HepG2 (cell line): ENCODE measurements at regions not wholly inside any gene's neighbourhood (a gene's known extent, or its start where the extent isn't known, plus 50 kb on each side); places are given as distances from the start of the nearest gene placed in this dataset.

Experiments
- ATAC-seq: fragments of 200-7000 bp; cut with Tn5 transposase; 3 replicates; pipeline ENCODE4 v1.9.1; 2020; ENCODE audit warnings: mild to moderate bottlenecking, moderate library complexity
- BruUV-seq: library from RNA; stranded (reverse); fragments of 400-500 nt; replicated peaks from 2 replicates; lab custom pipeline; 2021; lab: Mats Ljungman, UMichigan
- CTCF ChIA-PET: fragments of 300-600 bp; formaldehyde crosslinking; extraction: SDS; loops from one replicate; lab custom pipeline; 2021; ENCODE audit warnings: low total read pairs, inconsistent platforms, low intra/inter-chr PET ratio; lab: Yijun Ruan, JAX
- POLR2A ChIA-PET: fragments of 350-600 bp; sonication (Branson Sonifier 250); formaldehyde crosslinking; loops from one replicate; lab custom pipeline; 2020; ENCODE audit warnings: antibody characterized with exemption, inconsistent platforms; lab: Yijun Ruan, JAX
- DNase-seq: peaks from one replicate; pipeline ENCODE4 v3.0.0-alpha.2; 2015; ENCODE audit warnings: low spot score
- FAIRE-seq: peaks from 3 replicates; lab custom pipeline; 2011; peaks lifted over from hg19 to GRCh38; lab: Jason Lieb, UNC
- H2AFZ ChIP-seq: one replicate; pipeline ENCODE4 v1.6.1; 2011; ENCODE audit warnings: low read length, inconsistent platforms
- H3K27ac ChIP-seq: fragments of 300-600 bp; 3 replicates; pipeline ENCODE4 v1.8.0; 2011; ENCODE audit warnings: mixed run types, mild to moderate bottlenecking, mixed read lengths, low read length, inconsistent platforms; ENCODE audit not compliant: insufficient read depth; ENCODE audit errors: extremely low read length
- H3K27me3 ChIP-seq, 2 experiments: fragments of 200-600 bp in 1 of 2; 2 replicates in 1 of 2; 3 replicates in 1 of 2; pipeline versions ENCODE4 v1.6.0 to v1.8.0; 2011; ENCODE audit warnings: low read length in 2 of 2, mild to moderate bottlenecking in 2 of 2, moderate library complexity in 2 of 2, inconsistent platforms in 1 of 2; ENCODE audit not compliant: insufficient read depth in 2 of 2, control insufficient read depth in 1 of 2
- H3K36me3 ChIP-seq, 2 experiments: fragments of 200-600 bp in 1 of 2; replicated peaks in 1 of 2; 2 replicates in 1 of 2; 3 replicates in 1 of 2; pipeline versions ENCODE4 v1.5.1 to v1.8.0; 2011; ENCODE audit warnings: low read length in 2 of 2, inconsistent platforms in 1 of 2; ENCODE audit not compliant: insufficient read depth in 2 of 2, control insufficient read depth in 1 of 2
- H3K4me1 ChIP-seq: 2 replicates; pipeline ENCODE4 v1.5.1; 2012; ENCODE audit warnings: low read length, inconsistent platforms; ENCODE audit not compliant: insufficient read depth
- H3K4me2 ChIP-seq: 2 replicates; pipeline ENCODE4 v1.6.0; 2011; ENCODE audit warnings: low read depth, low read length, inconsistent platforms
- H3K4me3 ChIP-seq, 3 experiments: fragments of 200-600 bp in 1 of 3; sonication (generic), shearing (Covaris generic) in 1 of 3; replicated peaks in 1 of 3; 2 replicates each; pipeline ENCODE4 v1.5.1; 2011 to 2016; ENCODE audit warnings: low read length in 3 of 3, inconsistent platforms in 2 of 3, low read depth in 2 of 3, mild to moderate bottlenecking in 2 of 3, control low read depth in 1 of 3, mixed read lengths in 1 of 3; ENCODE audit not compliant: insufficient read depth in 1 of 3
- H3K79me2 ChIP-seq: one replicate; pipeline ENCODE4 v1.6.1; 2011; ENCODE audit warnings: low read length, inconsistent platforms; ENCODE audit not compliant: insufficient read depth
- H3K9ac ChIP-seq: 2 replicates; pipeline ENCODE4 v1.6.0; 2011; ENCODE audit warnings: mild to moderate bottlenecking, low read depth, low read length, inconsistent platforms; ENCODE audit not compliant: insufficient read depth
- H3K9me3 ChIP-seq: 2 replicates; pipeline ENCODE4 v1.5.1; 2012; ENCODE audit warnings: mild to moderate bottlenecking, low read length
- H4K20me1 ChIP-seq: 2 replicates; pipeline ENCODE4 v1.6.0; 2011; ENCODE audit warnings: inconsistent platforms, mild to moderate bottlenecking, low read length, moderate library complexity; ENCODE audit not compliant: insufficient read depth
- ARID4A ChIP-seq: sonication (generic); formaldehyde crosslinking; IDR thresholded peaks from 2 replicates; pipeline ENCODE4 v1.5.0; 2020; ENCODE audit warnings: mild to moderate bottlenecking, missing genetic modification reagents, borderline replicate concordance
- ATF7-NPFF ChIP-seq: sonication (generic); formaldehyde crosslinking; IDR thresholded peaks from 2 replicates; pipeline ENCODE4 v1.8.1; 2023; ENCODE audit warnings: mild to moderate bottlenecking, low read depth, missing genetic modification reagents, moderate library complexity
- BHLHE40 ChIP-seq: IDR thresholded peaks from 2 replicates; pipeline ENCODE4 v1.6.1; 2011; ENCODE audit warnings: low read length, improper control_type of control experiment
- CAMTA2 ChIP-seq: sonication (generic); formaldehyde crosslinking; IDR thresholded peaks from 2 replicates; pipeline ENCODE4 v1.4.0; 2020; ENCODE audit warnings: mild to moderate bottlenecking, missing genetic modification reagents, borderline replicate concordance
- ETV6 ChIP-seq: sonication (generic); formaldehyde crosslinking; conservative IDR thresholded peaks from 2 replicates; pipeline ENCODE4 v1.4.0; 2020; ENCODE audit warnings: missing genetic modification reagents
- GLI4 ChIP-seq: sonication (generic); formaldehyde crosslinking; IDR thresholded peaks from 2 replicates; pipeline ENCODE4 v1.5.1; 2020; ENCODE audit warnings: missing genetic modification reagents, mild to moderate bottlenecking, moderate library complexity, borderline replicate concordance
- IRF1 ChIP-seq: sonication (generic); formaldehyde crosslinking; IDR thresholded peaks from 2 replicates; pipeline ENCODE4 v1.4.0; 2020; ENCODE audit warnings: low read depth, mild to moderate bottlenecking, missing genetic modification reagents
- MEIS1 ChIP-seq: sonication (generic); formaldehyde crosslinking; IDR thresholded peaks from 2 replicates; pipeline ENCODE4 v1.9.0; 2021; ENCODE audit warnings: mild to moderate bottlenecking, missing genetic modification reagents, moderate library complexity, borderline replicate concordance
- MYC ChIP-seq: sonication (generic); formaldehyde crosslinking; IDR thresholded peaks from 2 replicates; pipeline ENCODE4 v1.9.0; 2021; ENCODE audit warnings: missing genetic modification reagents, borderline replicate concordance
- SATB2 ChIP-seq: sonication (generic); formaldehyde crosslinking; IDR thresholded peaks from 2 replicates; pipeline ENCODE4 v1.5.0; 2020; ENCODE audit warnings: missing genetic modification reagents
- SIN3A ChIP-seq: IDR thresholded peaks from 2 replicates; pipeline ENCODE4 v1.6.1; 2011; ENCODE audit warnings: low read depth, mild to moderate bottlenecking, control low read depth, low read length, borderline replicate concordance
- ZNF20 ChIP-seq: sonication (generic); formaldehyde crosslinking; IDR thresholded peaks from 2 replicates; pipeline ENCODE4 v1.4.0; 2020; ENCODE audit warnings: mild to moderate bottlenecking, moderate library complexity, missing genetic modification reagents
- ZNF251 ChIP-seq: sonication (generic); formaldehyde crosslinking; IDR thresholded peaks from 2 replicates; pipeline ENCODE4 v1.9.0; 2021; ENCODE audit warnings: mild to moderate bottlenecking, missing genetic modification reagents
- ZNF317 ChIP-seq: sonication (generic); formaldehyde crosslinking; IDR thresholded peaks from 2 replicates; pipeline ENCODE4 v1.5.0; 2020; ENCODE audit warnings: mild to moderate bottlenecking, missing genetic modification reagents
- ZNF33A ChIP-seq: sonication (generic); formaldehyde crosslinking; IDR thresholded peaks from 2 replicates; pipeline ENCODE4 v1.5.1; 2020; ENCODE audit warnings: missing genetic modification reagents, mild to moderate bottlenecking, moderate library complexity, borderline replicate concordance
- ZNF446 ChIP-seq: sonication (generic); formaldehyde crosslinking; IDR thresholded peaks from 2 replicates; pipeline ENCODE4 v1.5.0; 2020; ENCODE audit warnings: mild to moderate bottlenecking, missing genetic modification reagents
- ZNF556 ChIP-seq: sonication (generic); formaldehyde crosslinking; IDR thresholded peaks from 2 replicates; pipeline ENCODE4 v1.4.0; 2020; ENCODE audit warnings: mild to moderate bottlenecking, missing genetic modification reagents, borderline replicate concordance
- ZNF607 ChIP-seq: sonication (generic); formaldehyde crosslinking; IDR thresholded peaks from 2 replicates; pipeline ENCODE4 v1.5.1; 2020; ENCODE audit warnings: missing genetic modification reagents, mild to moderate bottlenecking, borderline replicate concordance
- ZNF772 ChIP-seq: sonication (generic); formaldehyde crosslinking; IDR thresholded peaks from 2 replicates; pipeline ENCODE4 v1.5.0; 2020; ENCODE audit warnings: mild to moderate bottlenecking, missing genetic modification reagents
- WGBS: methylation state at CpG from one replicate; pipeline ENCODE4 v1.1.6; 2017; ENCODE audit warnings: low lambda C conversion rate; 5-methylcytosine and 5-hydroxymethylcytosine counted together
- in situ Hi-C: cut with HindIII; loops from 2 replicates; pipeline ENCODE4 v1.10.0; 2017; ENCODE audit warnings: low pct_unique_long_range_greater_than_20kb; ENCODE audit not compliant: extremely low pct_ligation_motif_present
- intact Hi-C: fragments of 100-400 bp; cut with micrococcal nuclease; formaldehyde crosslinking; loops from one replicate; pipeline ENCODE4 v1.10.0; 2022; ENCODE audit not compliant: unreplicated experiment

DNA sequence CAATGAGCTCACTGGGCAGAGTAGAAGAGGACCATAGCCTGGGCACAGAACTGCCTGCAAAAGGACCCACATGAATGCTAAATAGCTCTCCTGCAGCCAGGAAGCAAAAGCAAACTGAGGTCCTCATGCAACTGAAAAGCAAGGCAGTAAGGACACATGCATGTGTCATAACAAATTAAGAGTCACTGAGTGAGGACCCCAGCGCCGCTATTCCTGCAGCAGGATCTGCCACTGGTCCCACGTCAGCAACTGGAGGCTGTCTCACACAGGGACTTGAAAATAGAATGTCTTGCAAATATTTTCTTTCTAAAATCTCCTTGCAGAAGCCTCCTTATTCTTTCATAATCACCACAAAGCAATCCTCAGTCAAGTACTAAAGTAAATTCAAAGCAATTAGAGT lies 559.6 kb upstream of the DAB1 start (continued):
- TF ChIP-seq ZNF556 (CRISPR knock-in tag) (no peak), MEIS1 (no peak)
- TF ChIP-seq, all 625 proteins: peak for 0

DNA sequence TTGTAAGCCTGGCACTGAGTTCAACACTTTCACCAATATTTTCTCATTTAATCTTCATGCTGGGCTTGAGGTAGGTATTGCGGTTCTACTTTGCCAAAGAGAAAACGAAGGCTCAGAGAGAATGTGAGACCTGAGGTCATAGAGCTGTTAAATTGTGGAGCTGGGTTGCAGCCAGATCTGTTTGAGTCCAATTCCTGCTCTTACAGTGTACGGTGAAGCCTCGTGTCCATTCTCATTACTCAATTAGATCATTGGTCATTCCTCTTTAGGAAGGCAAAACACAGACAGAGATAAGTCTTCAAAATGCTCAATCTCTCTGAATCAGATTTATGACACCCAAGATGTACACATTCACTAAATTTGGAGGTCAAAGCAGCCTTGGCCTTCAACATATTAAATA lies 559.0 kb upstream of the DAB1 start:
- Histone ChIP-seq H3K9me3 (no peaks in the 10 kb centered on the region), H2AFZ (no peak overlapping the region), H4K20me1 (no peaks in the 10 kb centered on the region), H3K9ac (no peak overlapping the region), H3K27me3 (no peaks in the 10 kb centered on the region), H3K79me2 (no peaks in the 10 kb centered on the region), H3K4me2 (no peak overlapping the region), H3K27ac (no peak overlapping the region), H3K4me3 (no peak overlapping the region), H3K4me1 (no peaks in the 10 kb centered on the region), H3K36me3 (no peaks in the 10 kb centered on the region)
- DNase-seq (no peak), ATAC-seq (no peak), FAIRE-seq (no peak)
- in situ Hi-C loops (no loop called here), intact Hi-C loops (no loop called here)
- TF ChIP-seq BHLHE40 (no peak), ATF7-NPFF (CRISPR knock-in tag) (no peak), ZNF772 (no peak), ZNF317 (CRISPR knock-in tag) (no peak), SATB2 (no peak), MYC (CRISPR knock-in tag) (no peak), SIN3A (no peak), IRF1 (CRISPR knock-in tag) (no peak), ZNF33A (CRISPR knock-in tag) (no peak), GLI4 (CRISPR knock-in tag) (no peak), ETV6 (CRISPR knock-in tag) (no peak), CAMTA2 (no peak), ZNF251 (CRISPR knock-in tag) (no peak), ZNF446 (no peak), ZNF607 (no peak), ARID4A (no peak), ZNF20 (CRISPR knock-in tag) (no peak)
- POLR2A ChIA-PET = no interaction called here
- CTCF ChIA-PET = no interaction called here
- WGBS = 0% methylated on average over 4 of the region's 4 CpGs
- BruUV-seq = no TSS peak
